ENCODE measurements at regions not wholly inside any gene's neighbourhood (a gene's known extent, or its start where the extent isn't known, plus 50 kb on each side); places are given as distances from the start of the nearest gene placed in this dataset.

DNA sequence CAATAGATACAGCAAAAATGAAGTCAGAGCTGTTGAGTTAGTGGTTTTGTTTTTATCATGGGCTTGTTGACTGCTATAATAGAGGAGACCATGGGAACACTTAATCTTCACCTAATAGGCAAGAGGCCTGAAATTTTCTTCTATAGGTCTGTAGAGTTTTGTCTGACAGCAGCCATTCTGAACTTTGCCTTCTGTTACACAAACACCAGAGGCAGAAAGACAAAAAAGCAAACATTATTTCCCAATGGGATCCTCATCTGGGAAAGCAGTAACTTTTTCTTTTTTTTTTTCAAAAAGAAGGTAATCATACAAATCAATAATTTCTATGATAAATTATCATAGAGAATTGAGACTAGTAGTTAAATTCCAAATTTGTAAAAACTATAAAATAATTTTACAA lies 494.1 kb downstream of the TOX3 start:
- DNase-seq (ENCODE audit: low read depth in 2 of 2), result no peak

DNA sequence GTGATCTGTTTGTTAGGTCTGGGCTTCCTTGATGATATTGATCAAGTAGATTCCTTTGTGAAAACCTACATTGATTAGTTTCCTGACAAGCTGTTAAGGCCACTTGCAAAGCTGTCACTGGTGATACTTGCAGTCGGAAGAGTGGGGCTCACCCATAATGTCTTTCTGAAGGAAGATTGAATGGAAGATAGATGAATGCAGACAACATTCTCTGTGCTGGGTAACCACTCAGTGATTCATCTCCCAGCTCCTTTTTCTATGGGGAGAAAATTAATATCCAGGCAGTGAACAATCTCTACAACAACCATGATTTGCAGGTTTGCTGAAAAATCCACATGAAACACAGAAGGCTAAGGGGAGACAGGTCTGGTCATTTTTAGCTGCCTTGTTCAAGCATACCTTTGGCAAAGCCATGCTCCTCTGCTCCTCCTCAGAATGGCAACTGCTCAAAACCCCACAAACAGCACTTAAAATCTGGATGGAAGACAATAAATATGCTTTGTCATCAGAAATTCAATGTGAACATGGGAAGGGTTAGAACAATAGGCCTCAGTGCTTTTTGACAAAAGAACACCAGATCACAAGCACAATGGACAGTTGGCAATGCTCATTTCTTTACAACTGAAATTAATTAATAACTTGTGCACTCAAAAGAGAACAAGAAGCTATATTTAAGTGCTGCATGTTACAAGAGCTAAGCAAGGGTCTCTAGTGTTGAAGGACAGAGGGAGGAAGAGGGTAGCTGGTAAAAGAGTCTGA lies 495.4 kb downstream of the TOX3 start:
- DNase-seq (ENCODE audit: low read depth in 2 of 2), result no peak

DNA sequence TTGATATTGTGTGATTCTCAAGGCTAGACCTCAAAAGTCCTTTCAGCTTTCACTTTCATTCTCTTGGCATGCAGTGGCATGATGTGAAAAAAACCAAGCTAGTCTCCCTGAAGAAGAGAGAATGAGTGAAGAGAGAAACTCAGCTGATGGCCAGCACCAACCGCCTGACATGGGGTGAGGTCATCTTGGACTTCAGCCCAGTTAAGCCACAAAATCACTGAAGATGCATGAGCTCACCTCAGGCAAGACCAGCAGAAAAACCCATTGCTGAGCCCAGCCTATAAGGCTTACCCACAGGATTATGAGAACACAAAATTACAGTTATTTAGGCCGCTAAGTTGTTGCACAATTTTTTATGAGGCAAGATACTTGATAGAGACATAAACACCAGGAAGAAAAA lies 496.5 kb downstream of the TOX3 start:
- DNase-seq (ENCODE audit: low read depth in 2 of 2), result no peak

DNA sequence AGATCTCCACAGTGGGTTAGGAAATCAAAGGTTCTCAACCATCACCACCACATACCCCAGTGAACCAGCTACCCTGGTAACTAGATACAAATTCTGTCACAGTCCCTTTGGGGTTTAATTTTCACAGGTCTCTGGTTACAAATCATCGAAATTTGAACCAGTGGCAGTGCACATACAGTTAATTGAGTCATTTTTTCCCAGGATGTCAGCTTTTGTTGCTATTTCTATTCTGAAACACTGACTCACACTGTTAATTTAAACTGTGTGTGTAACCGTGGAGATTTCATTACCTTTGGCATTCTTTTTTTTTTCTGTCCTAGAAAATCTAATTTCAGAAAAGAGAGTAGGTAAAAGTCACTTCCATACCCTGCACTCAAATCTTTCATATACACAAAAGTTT lies 511.5 kb downstream of the TOX3 start:
- DNase-seq (ENCODE audit: low read depth in 2 of 2), result no peak

DNA sequence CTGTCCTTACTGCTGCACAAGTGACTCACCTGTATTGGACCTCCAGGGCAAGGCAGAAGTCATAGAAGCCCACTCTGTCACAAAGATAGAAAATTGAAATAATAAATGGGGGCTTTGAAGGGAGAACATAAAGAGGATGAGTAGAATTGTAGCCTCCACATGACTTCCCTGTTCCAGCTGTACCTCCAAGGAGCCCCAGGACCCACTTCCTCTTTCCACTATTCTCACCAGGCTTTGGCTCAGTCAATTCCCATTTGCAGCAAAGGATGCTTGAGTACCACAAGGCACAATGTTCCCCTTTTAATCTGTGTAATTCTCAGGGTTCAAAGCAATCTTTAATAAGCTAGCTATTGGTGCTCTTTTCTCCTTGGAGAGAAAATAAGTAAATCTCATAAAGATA lies 512.1 kb downstream of the TOX3 start:
- no peak for DNase-seq (ENCODE audit: low read depth in 2 of 2)

DNA sequence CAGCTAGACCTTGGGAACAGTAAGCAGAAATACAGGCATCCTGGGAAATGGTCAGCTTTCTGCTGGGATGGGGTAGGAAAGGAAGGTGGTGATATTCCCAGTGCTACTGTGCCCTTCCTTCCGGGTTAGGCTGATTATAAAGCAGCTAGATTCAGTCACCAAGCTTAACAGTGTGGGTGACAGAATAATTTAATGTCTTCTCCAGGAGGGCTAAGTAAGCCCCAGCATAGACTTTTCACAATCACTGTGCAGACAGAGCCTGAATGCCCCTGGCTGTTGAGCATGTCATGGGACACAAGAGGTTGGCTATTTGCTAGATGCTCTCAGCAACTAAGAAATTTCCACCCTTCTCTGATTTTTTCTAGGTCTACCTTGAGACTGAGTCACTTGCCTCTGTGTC lies 513.0 kb downstream of the TOX3 start:
- no peak for DNase-seq (ENCODE audit: low read depth in 2 of 2)

DNA sequence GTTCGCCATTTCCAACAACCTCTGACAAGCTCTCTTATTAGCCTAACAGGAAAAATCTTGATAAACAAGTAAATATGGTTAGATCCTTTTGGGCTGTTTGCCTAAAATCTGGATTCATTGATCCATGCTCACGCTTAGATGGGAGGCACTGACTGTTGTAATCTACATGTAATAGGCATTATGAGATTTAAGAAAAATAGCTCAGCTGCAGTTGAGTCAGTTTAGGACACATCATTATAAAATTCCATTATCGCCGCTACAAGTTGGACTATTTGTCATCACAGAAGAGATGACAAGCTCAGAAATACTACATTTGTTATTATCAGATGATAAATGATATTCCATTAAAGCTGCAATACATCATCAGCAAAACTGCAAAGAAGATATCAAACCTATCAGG lies 524.0 kb downstream of the TOX3 start:
- DNase-seq (ENCODE audit: low read depth in 2 of 2), result no peak

DNA sequence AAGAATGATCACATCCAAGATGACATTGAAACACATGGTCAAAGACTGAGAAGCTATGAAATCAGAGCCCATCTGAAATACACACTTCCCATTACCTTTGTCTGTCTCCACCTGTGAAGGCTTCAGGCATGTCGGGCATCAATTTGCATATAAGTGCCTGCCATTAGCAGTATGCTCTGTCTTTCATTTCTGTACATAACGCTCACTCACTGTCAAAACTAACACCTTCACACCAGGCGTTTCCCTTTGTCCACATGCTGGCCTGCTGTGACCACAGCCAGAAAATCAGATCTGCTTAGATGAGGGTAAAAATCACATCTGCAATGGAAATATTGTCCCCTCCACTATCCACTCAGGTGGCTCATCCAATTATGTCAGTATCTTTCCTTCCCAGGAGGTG lies 524.8 kb downstream of the TOX3 start:
- DNase-seq (ENCODE audit: low read depth in 2 of 2), result no peak

DNA sequence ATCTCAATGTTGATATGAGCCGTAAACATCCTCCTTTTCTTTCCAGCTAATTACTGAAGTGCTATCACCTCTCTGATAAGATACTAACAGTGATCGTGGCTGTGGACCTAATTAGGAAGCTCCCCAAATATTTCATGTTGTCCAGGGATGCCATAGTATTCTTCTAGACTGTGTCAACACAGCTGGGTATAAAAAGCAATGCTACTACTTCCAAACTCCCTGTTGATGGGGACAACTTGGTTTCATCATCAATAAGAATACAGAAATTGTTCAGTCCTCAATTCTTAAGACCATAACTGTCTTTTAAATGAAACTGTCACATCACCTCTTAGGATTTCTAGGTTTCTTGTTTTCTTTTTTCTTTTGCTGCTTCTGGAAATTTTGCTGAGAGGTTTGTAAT lies 530.6 kb downstream of the TOX3 start:
- DNase-seq (ENCODE audit: low read depth in 2 of 2), result no peak

DNA sequence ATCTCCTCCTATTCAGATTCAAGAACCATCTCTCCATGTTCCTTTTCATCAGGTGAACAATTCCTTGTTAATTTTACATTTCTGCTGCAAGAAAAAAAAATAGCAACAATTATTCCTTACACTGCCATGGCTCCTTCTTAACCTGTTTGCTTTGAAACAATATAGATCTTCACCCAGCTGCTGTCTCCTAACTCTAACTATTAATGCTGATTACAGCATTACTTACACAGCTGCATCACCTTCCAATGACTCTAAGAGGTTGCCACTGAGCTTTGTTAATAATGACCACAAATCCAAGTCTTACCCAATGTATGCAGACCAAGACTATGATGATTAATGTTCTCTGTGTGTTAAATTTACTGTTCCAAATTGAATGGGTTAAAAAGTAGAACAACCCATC lies 541.4 kb downstream of the TOX3 start:
- DNase-seq (ENCODE audit: low read depth in 2 of 2), result no peak

DNA sequence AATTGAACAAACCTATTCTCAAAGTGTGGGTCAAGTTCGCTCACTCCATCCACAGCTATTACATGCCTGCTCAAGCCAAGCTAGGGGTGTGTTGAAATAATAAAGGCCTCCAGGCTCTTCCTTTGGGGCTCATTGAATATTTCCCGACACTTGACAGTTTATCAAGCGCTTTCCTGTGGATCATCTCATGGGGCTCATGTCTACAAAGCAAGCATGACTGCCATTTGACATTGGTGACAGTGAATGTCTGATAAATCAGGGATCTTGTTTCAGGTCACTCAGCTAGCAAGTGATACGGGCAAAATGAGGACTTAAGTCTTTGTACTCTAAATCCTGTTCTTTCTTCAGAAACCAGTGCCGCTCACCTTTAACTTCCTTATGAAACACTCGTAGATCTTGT lies 542.6 kb downstream of the TOX3 start:
- DNase-seq (ENCODE audit: low read depth in 2 of 2), result no peak

DNA sequence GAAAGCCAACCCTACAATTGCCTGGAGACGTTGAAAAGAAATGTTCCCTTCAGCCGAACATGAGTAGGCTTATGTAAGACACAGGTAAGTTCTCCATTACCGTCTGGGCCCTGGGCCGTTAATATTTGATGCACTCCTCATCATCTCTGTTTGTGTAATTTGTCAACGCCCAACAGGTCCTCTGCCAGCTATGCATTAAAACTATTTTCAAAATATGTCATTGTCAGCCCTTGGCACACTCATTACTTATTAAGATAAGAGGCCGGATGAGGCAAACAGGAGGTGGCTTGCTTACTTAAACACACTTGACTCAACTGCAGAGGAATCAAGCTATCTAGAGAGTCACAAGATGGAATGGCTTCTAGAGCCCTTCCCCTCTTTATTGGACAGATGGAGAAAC lies 544.9 kb downstream of the TOX3 start:
- DNase-seq (ENCODE audit: low read depth in 2 of 2), result no peak

DNA sequence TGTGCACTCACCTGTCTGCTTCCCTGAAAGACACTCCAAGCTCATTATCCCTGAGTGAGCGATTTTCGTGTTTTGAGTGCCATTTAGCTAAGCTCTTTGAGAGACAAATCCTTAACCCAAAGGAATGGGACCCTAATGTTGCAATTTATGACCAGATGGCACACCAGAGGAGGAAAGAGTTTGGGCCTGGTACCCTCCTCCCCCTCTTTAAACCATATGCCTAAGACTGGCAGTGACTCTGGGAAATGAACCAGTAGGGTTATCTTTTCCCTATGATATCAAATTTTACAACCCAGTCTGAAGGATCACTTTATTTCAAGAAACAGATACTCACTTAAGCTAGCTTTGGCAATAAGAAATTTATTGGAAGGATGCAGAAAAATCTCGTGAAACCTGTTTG lies 550.4 kb downstream of the TOX3 start:
- DNase-seq (ENCODE audit: low read depth in 2 of 2), result no peak

DNA sequence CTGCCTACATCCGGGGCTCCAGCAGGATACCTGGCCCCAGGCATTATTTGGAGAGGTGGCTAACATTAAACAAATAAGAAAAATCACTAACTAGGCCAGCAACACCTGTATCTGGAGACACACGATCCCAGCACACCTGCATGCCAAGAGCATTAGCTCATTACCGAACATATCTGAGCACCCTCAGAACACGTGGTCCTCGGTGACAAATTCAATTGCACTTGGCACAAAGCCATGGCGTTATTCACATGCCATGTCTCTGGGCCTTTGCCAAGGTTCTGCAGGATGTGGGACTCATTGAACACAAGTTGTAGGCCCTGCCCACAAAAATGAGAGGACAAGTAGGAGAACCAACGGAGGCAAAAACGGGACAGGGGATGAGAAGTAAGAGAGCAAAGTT lies 552.3 kb downstream of the TOX3 start:
- DNase-seq (ENCODE audit: low read depth in 2 of 2), result no peak

DNA sequence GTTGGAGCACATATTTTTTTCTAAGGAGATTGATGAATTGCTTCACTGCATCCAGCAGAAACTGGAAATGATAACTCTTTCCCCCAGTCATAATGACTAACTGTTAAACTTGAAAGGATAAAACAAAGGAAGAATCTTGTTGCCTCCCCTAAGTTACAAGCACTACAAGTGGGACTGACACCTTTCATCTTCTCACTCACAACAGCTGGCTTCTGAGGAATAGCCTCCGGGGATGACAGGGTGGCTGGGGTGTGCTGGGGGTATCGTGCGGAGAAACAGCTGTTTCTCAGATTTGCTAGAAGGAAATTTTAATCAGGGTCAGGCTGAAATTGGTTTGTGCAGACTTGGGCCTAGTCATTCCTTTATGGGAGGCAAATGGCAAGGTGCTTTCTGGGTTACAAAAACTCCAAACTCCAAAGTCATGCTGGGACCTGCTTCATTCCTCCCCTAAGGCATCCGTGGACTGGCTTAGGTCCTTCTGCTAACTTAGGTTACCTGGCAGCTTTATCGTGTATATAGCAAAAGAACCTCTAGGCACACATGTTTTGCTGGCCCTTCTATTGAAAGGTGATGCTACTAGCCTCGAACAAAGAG lies 557.2 kb downstream of the TOX3 start:
- no peak for DNase-seq (ENCODE audit: low read depth in 2 of 2)

DNA sequence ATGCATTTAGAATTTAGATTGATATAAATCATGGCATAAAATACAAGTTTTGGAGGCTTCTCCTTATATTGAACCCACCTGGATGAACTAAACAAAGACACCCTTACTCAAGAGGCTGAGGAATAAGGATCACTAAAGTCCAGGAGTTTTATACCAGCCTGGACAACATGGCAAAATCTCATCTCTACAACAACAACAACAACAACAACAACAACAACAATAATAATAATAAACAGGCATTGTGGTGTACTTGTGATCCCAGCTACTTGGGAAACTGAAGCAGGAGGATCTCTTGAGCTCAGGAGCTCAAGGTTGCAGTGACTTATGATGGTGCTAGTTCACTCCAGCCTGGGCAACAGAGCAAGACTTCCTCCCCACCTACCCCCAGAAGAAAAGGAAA lies 558.0 kb downstream of the TOX3 start:
- no peak for DNase-seq (ENCODE audit: low read depth in 2 of 2)

DNA sequence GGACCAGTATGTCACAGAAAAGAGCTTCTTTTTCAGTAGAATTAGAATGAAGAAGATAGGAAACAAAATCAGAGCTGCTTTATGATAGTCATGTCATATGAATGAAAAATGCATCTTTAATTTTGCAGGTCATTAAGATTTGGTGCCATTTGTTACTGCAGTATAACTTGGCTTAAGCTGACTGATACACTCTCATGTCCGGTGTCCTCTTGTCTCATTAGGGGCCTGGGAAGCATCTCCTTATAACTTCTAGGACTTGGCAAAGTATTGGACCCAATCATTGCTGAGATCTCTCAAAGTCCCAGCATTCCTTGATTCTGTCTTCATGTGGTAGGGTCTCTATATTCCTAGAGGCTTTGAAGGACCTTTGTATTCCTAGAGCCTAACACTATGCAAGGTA lies 559.4 kb downstream of the TOX3 start:
- DNase-seq (ENCODE audit: low read depth in 2 of 2), result no peak

DNA sequence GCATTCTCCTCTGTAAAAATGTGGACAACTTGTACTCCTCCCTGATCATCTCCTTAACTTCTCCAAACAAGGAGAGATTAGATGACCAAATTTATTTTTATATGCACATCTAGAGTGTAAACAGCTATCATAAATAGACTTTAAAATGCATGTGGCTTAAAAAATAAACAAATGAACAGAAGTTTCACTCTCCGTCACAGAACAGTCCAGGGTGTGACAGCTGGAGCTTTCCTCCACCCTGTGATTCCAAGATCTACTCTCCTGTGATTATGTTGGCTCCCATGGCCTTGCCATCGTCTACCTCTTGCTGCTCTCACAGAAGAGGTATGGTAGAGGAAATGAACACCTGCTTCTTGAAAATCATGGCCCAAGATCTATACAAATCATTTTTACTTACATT lies 560.2 kb downstream of the TOX3 start:
- no peak for DNase-seq (ENCODE audit: low read depth in 2 of 2)

DNA sequence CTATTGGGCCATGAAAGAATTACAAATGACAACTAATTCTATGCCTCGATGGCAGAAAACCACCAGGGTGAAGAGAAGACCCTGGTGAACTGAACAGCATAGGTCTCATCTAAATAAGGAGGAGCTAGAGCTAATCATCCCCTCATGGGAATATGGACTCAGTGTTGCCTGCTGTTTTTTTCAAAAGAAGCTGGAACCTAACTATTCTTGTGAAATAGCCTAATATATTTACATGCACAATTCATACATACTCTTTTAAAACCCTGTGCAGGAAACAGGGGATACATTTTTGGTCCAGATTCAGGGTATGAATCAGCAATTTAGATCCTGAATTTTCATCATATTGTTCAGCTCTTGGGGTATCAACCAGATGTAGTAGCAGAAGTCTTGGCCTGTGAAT lies 560.6 kb downstream of the TOX3 start:
- DNase-seq (ENCODE audit: low read depth in 2 of 2), result no peak

DNA sequence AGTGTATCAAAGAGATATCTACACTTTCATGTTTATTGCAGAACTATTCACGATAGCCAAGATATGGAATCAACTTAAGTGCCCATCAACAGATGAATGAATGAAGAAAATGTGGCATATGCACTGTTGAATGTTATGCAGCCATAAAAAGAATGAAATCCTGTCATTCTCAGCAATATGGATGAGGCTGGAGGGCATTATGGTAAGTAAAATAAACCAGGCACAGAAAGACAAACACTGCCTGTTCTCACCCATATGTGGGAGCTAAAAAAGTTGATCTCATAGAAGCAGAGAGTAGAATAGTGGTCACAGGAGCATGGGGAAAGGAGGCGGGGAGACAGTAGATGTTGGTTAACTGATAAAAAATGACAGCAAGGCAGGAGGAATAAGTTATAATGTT lies 561.8 kb downstream of the TOX3 start:
- no peak for DNase-seq (ENCODE audit: low read depth in 2 of 2)

DNA sequence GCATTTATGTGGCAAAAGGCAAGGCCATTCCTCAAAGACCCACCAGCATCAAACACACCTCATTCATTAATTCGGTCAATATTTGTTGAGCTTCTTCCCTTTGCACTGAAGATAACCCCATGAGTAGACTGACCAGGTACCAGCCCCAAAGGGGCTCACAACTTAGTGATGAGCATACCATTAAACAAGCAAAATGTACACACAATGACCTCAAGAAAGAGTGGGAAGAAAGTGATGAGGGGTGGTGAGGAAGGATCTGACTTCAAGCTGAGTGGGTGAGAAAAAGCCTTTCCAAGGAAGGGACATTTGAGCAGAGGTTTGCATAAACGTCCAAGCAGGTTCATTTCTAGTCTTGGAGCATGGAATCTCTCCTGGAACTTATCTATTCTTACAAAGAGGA lies 562.5 kb downstream of the TOX3 start:
- DNase-seq (ENCODE audit: low read depth in 2 of 2), result no peak

DNA sequence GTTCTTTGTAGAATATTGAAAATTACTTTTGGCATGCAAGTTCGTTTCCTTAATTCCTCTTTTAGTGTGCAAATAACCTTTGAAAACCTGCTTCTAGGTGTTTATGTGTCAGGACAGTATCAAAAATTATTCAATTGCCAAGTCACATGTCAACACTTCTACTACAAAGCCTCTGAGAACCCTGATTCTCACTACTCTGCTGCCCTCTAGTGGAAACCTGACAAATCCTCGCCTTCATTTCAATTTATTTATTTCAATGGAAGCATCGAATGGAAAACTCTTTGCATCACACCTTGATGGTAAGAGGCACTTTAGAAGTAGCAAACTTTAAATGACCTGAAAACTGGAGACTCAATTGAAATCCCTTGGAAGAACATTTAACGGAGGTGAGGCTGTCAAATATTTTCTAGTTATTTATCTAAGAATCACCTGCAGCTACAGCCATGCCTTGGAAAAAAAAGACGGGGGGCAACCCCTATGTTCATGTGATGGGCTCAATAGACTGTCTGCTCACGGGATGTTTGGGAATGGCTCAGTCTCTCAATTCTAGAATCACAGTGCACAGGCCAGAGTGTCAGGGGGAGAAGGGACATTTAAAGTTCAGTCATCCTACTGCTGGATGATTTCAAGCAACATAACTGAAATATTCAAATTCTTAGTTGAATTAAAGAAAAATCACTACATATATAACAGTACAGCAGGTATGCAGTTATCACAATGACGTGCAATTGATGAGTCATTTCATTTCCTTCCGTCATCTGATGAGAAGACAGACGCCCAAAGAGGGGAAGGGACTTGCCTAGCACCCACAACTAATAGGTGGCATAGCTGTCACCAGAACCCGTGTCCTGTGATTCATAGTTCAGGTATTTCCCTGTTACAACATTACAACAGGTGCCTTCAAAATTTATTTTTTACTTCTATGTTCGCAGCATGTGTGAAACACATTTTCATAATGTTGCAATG lies 563.9 kb downstream of the TOX3 start:
- DNase-seq (ENCODE audit: low read depth in 2 of 2), result no peak

DNA sequence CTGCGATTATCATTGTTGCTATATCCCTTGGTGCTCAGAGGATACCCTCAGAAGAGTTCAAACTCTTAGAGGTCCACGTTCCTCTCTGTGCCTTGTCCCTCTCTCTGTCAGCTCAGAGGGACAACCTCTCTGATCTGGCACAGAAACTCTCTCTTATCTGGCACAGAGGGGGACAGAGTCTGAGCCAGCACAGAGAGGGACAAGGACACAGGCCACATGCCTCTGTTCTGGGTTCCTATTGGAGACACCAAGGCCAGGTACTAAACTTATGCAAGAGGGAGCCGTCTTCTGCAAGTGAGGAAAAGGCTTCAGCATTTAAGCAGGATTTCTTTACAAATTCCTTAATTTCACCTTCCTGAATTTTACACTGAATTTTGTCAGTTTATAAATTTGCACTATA lies 565.2 kb downstream of the TOX3 start:
- no peak for DNase-seq (ENCODE audit: low read depth in 2 of 2)

Data from activated CD8-positive, alpha-beta memory T cell treated with anti-CD3 and anti-CD28 coated beads for 4 hours (primary cell).